SU-DHL-6 (cell line): ENCODE measurements at regions not wholly inside any gene's neighbourhood (a gene's known extent, or its start where the extent isn't known, plus 50 kb on each side); places are given as distances from the start of the nearest gene placed in this dataset.

ENCODE experiments used
- EZH2phosphoT487 ChIP-seq: fragments of 200-600 bp; sonication (generic), shearing (Covaris generic); conservative IDR thresholded peaks from 2 replicates; pipeline ENCODE4 v1.6.1; 2018; ENCODE audit warnings: mild to moderate bottlenecking, antibody characterized with exemption, low read length, moderate library complexity, mixed read lengths
- TF ChIP-seq, protein P1 (sequence below): fragments of 200-600 bp; sonication (generic); IDR thresholded peaks from one replicate; pipeline ENCODE4 v1.5.1; 2017; ENCODE audit warnings: antibody characterized with exemption, mild to moderate bottlenecking, low read length, moderate library complexity; ENCODE audit not compliant: insufficient read depth, poor library complexity, severe bottlenecking

DNA sequence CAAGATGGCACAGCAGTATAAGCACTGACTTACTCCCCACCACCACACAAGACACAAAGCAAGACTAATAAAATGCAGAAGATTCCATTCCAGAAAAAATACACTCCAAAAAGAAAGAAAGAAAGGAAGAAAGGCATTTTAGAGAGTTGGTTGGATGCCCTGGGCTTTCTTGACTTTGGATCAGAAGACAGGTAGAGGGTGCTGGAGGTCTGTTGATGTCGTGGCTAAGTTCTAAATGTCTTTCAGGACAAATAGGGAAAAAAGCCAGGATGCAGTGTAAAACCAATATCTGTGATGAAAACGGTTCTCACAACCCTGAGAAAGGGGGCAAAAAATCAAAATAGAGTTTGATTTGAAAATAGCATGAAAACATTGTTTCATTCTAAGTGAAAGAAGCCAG, 555.2 kb upstream of the PRKX start:
- TF ChIP-seq, protein P1, sequence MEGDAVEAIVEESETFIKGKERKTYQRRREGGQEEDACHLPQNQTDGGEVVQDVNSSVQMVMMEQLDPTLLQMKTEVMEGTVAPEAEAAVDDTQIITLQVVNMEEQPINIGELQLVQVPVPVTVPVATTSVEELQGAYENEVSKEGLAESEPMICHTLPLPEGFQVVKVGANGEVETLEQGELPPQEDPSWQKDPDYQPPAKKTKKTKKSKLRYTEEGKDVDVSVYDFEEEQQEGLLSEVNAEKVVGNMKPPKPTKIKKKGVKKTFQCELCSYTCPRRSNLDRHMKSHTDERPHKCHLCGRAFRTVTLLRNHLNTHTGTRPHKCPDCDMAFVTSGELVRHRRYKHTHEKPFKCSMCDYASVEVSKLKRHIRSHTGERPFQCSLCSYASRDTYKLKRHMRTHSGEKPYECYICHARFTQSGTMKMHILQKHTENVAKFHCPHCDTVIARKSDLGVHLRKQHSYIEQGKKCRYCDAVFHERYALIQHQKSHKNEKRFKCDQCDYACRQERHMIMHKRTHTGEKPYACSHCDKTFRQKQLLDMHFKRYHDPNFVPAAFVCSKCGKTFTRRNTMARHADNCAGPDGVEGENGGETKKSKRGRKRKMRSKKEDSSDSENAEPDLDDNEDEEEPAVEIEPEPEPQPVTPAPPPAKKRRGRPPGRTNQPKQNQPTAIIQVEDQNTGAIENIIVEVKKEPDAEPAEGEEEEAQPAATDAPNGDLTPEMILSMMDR = no peak
- TF ChIP-seq EZH2phosphoT487 = no peak
